Stimulated activated CD8-positive, alpha-beta memory T cell treated with anti-CD3 and anti-CD28 coated beads, Interleukin-7, amount 100 ng/mL, for 4 hours (primary cell): ENCODE measurements at regions not wholly inside any gene's neighbourhood (a gene's known extent, or its start where the extent isn't known, plus 50 kb on each side); places are given as distances from the start of the nearest gene placed in this dataset.
"Not testable (repeated sequence)": the region's sequence is repeated elsewhere in the genome, so short reads cannot be mapped to it uniquely, and the experiment has no call there.

Experiments used
- DNase-seq, 2 donors: peaks; one replicate each; pipeline ENCODE4 v3.0.0-alpha.2; 2020; ENCODE audit warnings: low read depth in 2 of 2

- peak in 1 of 2 donors; percentile 10 for DNase-seq
These were observed 133.3 kb downstream of the TBC1D2B start for GRCh38 chr15:77944002-77944867.

GRCh38 chr15:77942611-77943211 lies 134.8 kb downstream of the TBC1D2B start:
- DNase-seq, result no peak

- DNase-seq, result not testable (repeated sequence)
These were observed 136.3 kb downstream of the TBC1D2B start for GRCh38 chr15:77941090-77941827.

- no peak for DNase-seq
These were observed 137.0 kb downstream of the TBC1D2B start for GRCh38 chr15:77940381-77940947.

GRCh38 chr15:77939851-77940250 lies 137.7 kb downstream of the TBC1D2B start:
- no peak for DNase-seq

- DNase-seq, result not testable (repeated sequence)
These were observed 138.5 kb downstream of the TBC1D2B start for GRCh38 chr15:77939026-77939425.

GRCh38 chr15:77938546-77938945 lies 139.0 kb downstream of the TBC1D2B start:
- DNase-seq, result not testable (repeated sequence)

- not testable (repeated sequence) for DNase-seq
These were observed 140.9 kb downstream of the TBC1D2B start for GRCh38 chr15:77936567-77936966.

- not testable (repeated sequence) for DNase-seq
These were observed 143.0 kb downstream of the TBC1D2B start for GRCh38 chr15:77934516-77934915.

- not testable (repeated sequence) for DNase-seq
These were observed 146.6 kb downstream of the TBC1D2B start for GRCh38 chr15:77930907-77931306.

- not testable (repeated sequence) for DNase-seq
These were observed 147.0 kb downstream of the TBC1D2B start for GRCh38 chr15:77930490-77930889.

GRCh38 chr15:77926789-77927188 lies 150.7 kb downstream of the TBC1D2B start:
- not testable (repeated sequence) for DNase-seq

- DNase-seq, result not testable (repeated sequence)
These were observed 151.2 kb downstream of the TBC1D2B start for GRCh38 chr15:77926296-77926695.

GRCh38 chr15:77925101-77925500 lies 152.4 kb downstream of the TBC1D2B start:
- not testable (repeated sequence) for DNase-seq

- no peak for DNase-seq
These were observed 155.8 kb downstream of the TBC1D2B start for GRCh38 chr15:77921664-77922063.

GRCh38 chr15:77916966-77917635 lies 160.4 kb downstream of the TBC1D2B start:
- DNase-seq, result not testable (repeated sequence)

- not testable (repeated sequence) for DNase-seq
These were observed 161.6 kb downstream of the TBC1D2B start for GRCh38 chr15:77915961-77916330.

GRCh38 chr15:77915261-77915960 lies 162.1 kb downstream of the TBC1D2B start:
- DNase-seq, result no peak

GRCh38 chr15:77914531-77914930 lies 163.0 kb downstream of the TBC1D2B start:
- DNase-seq, result not testable (repeated sequence)

- DNase-seq, result peak; percentile 54 to 61
These were observed 167.2 kb downstream of the TBC1D2B start for GRCh38 chr15:77910030-77910911.
